ENCODE measurements at regions not wholly inside any gene's neighbourhood (a gene's known extent, or its start where the extent isn't known, plus 50 kb on each side); places are given as distances from the start of the nearest gene placed in this dataset.

DNA sequence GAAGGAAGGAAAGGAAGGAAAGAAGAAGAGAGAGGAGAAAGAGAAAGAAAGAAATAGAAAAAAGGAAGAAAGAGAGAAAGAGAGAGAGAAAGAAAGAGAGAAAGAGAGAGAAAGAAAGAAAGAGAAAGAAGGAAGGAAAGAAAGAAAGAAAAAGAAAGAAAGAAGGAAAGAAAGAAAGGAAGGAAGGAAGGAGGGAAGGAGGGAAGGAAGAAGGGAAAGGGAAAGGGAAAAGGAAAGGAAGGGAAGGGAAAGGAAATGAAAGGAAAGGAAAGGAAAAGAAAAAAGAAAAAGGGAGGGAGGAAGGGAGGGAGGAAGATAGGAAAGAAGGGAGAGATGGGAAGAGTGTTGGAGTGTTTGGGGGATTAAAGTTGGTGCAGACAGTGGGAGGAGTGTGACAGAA, 450.1 kb downstream of the GBE1 start:
- H3K27me3 ChIP-seq (ENCODE audit: control insufficient read depth, insufficient read depth, low read length): no peaks in the 10 kb centered on the region
- no peak overlapping the region for H3K9ac ChIP-seq (ENCODE audit: low read depth, low read length)
- no peak overlapping the region for H3K27ac ChIP-seq (ENCODE audit: low read depth, low read length)
- H3K36me3 ChIP-seq (ENCODE audit: control insufficient read depth, insufficient read depth, low read length): no peaks in the 10 kb centered on the region
- no peak overlapping the region for H3K4me3 ChIP-seq (ENCODE audit: low read depth, low read length)
- H3K9me3 ChIP-seq (ENCODE audit: control insufficient read depth, insufficient read depth, low read length): no peaks in the 10 kb centered on the region
- no peaks in the 10 kb centered on the region for H3K4me1 ChIP-seq (ENCODE audit: control insufficient read depth, insufficient read depth, low read length)

DNA sequence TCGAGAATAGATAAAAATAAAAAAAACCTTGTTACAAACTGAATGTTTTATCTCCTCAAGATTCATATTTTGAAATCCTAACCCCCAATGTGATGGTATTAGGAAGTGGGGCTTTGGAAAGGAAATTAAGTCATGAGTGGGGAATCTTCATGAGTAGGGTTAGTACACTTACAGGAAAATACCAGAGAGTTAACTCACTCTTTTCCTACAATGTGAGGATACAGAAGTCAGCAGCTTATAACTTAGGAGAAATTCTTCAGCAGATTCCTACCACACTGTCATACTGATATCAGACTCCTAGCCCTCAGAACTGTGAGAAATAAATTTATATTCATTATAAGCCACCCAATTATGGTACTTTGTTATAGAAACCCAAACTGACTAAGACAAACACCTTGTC, 453.1 kb downstream of the GBE1 start:
- no peak overlapping the region for H3K4me3 ChIP-seq (ENCODE audit: low read depth, low read length)
- no peak overlapping the region for H3K27ac ChIP-seq (ENCODE audit: low read depth, low read length)
- no peaks in the 10 kb centered on the region for H3K4me1 ChIP-seq (ENCODE audit: control insufficient read depth, insufficient read depth, low read length)
- H3K9me3 ChIP-seq (ENCODE audit: control insufficient read depth, insufficient read depth, low read length): no peaks in the 10 kb centered on the region
- H3K36me3 ChIP-seq (ENCODE audit: control insufficient read depth, insufficient read depth, low read length): no peaks in the 10 kb centered on the region
- H3K27me3 ChIP-seq (ENCODE audit: control insufficient read depth, insufficient read depth, low read length): no peaks in the 10 kb centered on the region
- no peak overlapping the region for H3K9ac ChIP-seq (ENCODE audit: low read depth, low read length)

DNA sequence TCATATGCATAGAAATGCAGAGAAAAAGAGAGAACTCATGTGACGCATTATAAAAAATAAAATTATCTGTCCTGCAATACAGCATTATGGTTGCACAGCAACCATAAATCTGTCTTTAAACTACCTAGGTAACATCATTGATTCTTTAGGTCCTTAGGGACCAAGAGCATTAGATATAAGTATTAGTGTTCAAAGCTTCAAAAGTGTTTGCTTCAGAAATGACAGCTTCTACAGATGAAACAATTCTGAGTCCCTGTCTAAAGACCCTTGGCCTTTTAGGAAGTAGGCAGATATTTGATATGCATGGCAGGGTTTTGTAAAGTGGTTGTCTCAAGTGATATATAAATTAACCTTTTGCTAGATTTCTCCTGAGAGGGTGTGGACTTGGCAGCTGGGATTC, 454.2 kb downstream of the GBE1 start:
- H3K4me1 ChIP-seq (ENCODE audit: control insufficient read depth, insufficient read depth, low read length): no peaks in the 10 kb centered on the region

DNA sequence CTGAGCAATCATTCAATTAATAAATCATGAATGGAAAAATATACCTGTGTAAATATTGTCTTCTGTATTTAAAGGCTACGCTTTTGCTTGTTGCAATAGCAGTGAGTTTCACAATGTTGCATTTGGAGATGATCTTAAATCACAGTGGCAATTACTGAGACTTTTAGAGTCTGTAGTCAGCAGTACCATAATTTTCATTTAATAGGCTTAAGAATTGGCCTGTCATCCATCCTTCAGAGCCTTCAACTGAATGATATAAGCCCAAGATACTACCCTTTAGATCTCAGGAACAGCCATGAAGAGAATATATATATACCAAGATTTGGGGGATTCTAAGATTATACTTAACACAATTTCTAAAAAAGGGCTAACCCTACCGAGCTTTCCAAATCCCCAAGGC, 458.1 kb downstream of the GBE1 start:
- Histone ChIP-seq H3K36me3 (ENCODE audit: control insufficient read depth, insufficient read depth, low read length) (no peaks in the 10 kb centered on the region), H3K4me1 (ENCODE audit: control insufficient read depth, insufficient read depth, low read length) (no peaks in the 10 kb centered on the region), H3K27ac (ENCODE audit: low read depth, low read length) (no peak overlapping the region), H3K27me3 (ENCODE audit: control insufficient read depth, insufficient read depth, low read length) (no peaks in the 10 kb centered on the region), H3K4me3 (ENCODE audit: low read depth, low read length) (no peak overlapping the region), H3K9ac (ENCODE audit: low read depth, low read length) (no peak overlapping the region), H3K9me3 (ENCODE audit: control insufficient read depth, insufficient read depth, low read length) (no peaks in the 10 kb centered on the region)

More for the DNA sequence above, 454.2 kb downstream of the GBE1 start:
- Histone ChIP-seq H3K27me3 (ENCODE audit: control insufficient read depth, insufficient read depth, low read length) (no peaks in the 10 kb centered on the region), H3K36me3 (ENCODE audit: control insufficient read depth, insufficient read depth, low read length) (no peaks in the 10 kb centered on the region), H3K27ac (ENCODE audit: low read depth, low read length) (no peak overlapping the region), H3K9ac (ENCODE audit: low read depth, low read length) (no peak overlapping the region), H3K9me3 (ENCODE audit: control insufficient read depth, insufficient read depth, low read length) (no peaks in the 10 kb centered on the region), H3K4me3 (ENCODE audit: low read depth, low read length) (no peak overlapping the region)

DNA sequence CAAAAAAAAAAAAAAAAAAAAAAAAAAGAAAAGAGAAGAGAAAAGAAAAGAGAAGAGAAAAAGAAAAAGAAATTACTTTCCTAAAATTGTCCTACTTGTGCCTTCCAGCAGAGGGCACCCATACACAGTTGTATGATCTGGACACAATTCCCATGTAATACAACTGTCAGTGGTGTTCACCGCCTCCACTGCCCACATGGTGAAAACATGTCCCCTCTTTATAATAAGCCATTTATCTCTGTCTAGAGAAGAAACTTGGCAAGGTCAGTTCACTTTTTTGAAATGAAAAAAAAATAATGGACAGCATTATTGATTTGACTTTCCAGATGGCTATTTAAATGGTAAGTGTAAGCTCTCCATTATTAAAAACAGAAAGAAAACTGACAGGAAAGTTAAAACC, 459.4 kb downstream of the GBE1 start:
- Histone ChIP-seq H3K9me3 (ENCODE audit: control insufficient read depth, insufficient read depth, low read length) (no peaks in the 10 kb centered on the region), H3K27ac (ENCODE audit: low read depth, low read length) (no peak overlapping the region), H3K27me3 (ENCODE audit: control insufficient read depth, insufficient read depth, low read length) (no peaks in the 10 kb centered on the region), H3K4me1 (ENCODE audit: control insufficient read depth, insufficient read depth, low read length) (no peaks in the 10 kb centered on the region), H3K4me3 (ENCODE audit: low read depth, low read length) (no peak overlapping the region), H3K9ac (ENCODE audit: low read depth, low read length) (no peak overlapping the region), H3K36me3 (ENCODE audit: control insufficient read depth, insufficient read depth, low read length) (no peaks in the 10 kb centered on the region)

DNA sequence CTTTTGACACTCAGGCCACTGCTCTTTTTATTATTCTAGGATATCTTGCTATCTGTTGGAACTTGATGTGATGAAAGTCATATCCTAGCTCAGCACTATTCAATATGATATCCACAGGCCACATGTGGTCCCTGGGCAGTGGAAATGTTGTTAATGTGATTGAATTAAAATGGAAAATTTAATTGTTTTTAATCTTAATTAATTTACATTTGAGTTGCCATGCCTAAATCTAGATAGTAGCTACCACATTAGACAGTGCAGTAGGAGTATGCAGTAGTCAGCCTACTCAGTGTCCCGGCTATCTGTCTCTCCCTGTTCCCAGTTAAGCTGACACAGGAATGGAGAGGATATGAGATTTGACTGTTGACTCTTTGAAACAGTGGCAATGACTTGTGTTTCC, 460.2 kb downstream of the GBE1 start:
- Histone ChIP-seq H3K4me3 (ENCODE audit: low read depth, low read length) (no peak overlapping the region), H3K27me3 (ENCODE audit: control insufficient read depth, insufficient read depth, low read length) (no peaks in the 10 kb centered on the region), H3K36me3 (ENCODE audit: control insufficient read depth, insufficient read depth, low read length) (no peaks in the 10 kb centered on the region), H3K9ac (ENCODE audit: low read depth, low read length) (no peak overlapping the region), H3K4me1 (ENCODE audit: control insufficient read depth, insufficient read depth, low read length) (no peaks in the 10 kb centered on the region), H3K9me3 (ENCODE audit: control insufficient read depth, insufficient read depth, low read length) (no peaks in the 10 kb centered on the region), H3K27ac (ENCODE audit: low read depth, low read length) (no peak overlapping the region)

GRCh38 chr3:81300324-81300927, 461.0 kb downstream of the GBE1 start:
- Histone ChIP-seq H3K27ac (ENCODE audit: low read depth, low read length) (no peak overlapping the region), H3K36me3 (ENCODE audit: control insufficient read depth, insufficient read depth, low read length) (no peaks in the 10 kb centered on the region), H3K4me1 (ENCODE audit: control insufficient read depth, insufficient read depth, low read length) (no peaks in the 10 kb centered on the region), H3K9ac (ENCODE audit: low read depth, low read length) (no peak overlapping the region), H3K9me3 (ENCODE audit: control insufficient read depth, insufficient read depth, low read length) (no peaks in the 10 kb centered on the region), H3K27me3 (ENCODE audit: control insufficient read depth, insufficient read depth, low read length) (no peaks in the 10 kb centered on the region), H3K4me3 (ENCODE audit: low read depth, low read length) (no peak overlapping the region)

DNA sequence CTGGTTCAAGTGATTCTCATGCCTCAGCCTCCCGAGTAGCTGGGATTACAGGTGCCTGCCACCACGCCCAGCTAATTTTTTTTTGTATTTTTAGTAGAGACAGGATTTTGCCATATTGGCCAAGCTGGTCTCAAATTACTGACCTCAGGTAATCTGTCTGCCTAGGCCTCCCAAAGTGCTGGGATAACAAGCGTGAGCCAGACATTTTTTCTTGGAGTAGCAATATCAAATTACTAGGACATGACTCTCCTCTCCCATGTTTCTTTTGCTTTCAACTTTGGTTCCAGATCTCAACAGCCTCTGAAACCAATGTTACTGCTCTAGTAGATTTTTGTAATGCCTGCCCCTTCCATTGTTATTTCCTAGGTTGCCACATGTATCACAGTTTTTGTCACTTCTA, 462.0 kb downstream of the GBE1 start:
- H3K4me1 ChIP-seq (ENCODE audit: control insufficient read depth, insufficient read depth, low read length): no peaks in the 10 kb centered on the region
- H3K36me3 ChIP-seq (ENCODE audit: control insufficient read depth, insufficient read depth, low read length): no peaks in the 10 kb centered on the region
- no peaks in the 10 kb centered on the region for H3K9me3 ChIP-seq (ENCODE audit: control insufficient read depth, insufficient read depth, low read length)
- H3K27ac ChIP-seq (ENCODE audit: low read depth, low read length): no peak overlapping the region
- H3K9ac ChIP-seq (ENCODE audit: low read depth, low read length): no peak overlapping the region
- H3K4me3 ChIP-seq (ENCODE audit: low read depth, low read length): no peak overlapping the region
- no peaks in the 10 kb centered on the region for H3K27me3 ChIP-seq (ENCODE audit: control insufficient read depth, insufficient read depth, low read length)

DNA sequence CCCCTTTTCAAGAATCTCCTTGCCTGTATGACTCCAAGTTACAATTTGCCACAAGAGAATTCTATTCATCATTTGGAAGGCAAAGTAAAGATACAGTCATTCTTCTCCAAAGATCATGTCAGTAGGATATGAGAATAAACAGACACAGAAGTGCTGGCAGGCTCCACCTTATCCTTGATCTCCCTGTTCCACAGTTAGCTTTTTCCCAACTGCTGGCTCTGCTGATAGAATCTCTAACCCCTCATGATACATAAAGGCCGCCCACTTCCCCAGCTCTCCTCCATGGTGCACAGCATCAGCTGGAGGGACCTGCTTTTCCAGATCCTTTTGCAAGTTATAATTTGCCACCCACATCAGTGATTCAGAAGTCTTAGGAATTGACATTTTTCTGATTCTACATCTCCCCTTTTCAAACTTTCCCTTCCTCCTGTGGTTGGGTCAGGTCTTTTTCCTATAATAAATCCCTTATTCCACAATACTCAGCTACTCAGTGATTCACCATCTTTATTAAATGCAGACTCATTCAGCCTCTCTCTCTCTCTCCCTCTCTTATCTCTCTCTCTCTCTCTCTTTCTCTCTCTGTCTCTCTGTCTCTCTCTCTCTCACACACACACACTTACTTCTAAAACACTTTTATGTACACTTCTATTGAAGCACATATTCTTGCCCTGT, 465.4 kb downstream of the GBE1 start:
- no peaks in the 10 kb centered on the region for H3K27me3 ChIP-seq (ENCODE audit: control insufficient read depth, insufficient read depth, low read length)
- H3K36me3 ChIP-seq (ENCODE audit: control insufficient read depth, insufficient read depth, low read length): no peaks in the 10 kb centered on the region
- no peaks in the 10 kb centered on the region for H3K4me1 ChIP-seq (ENCODE audit: control insufficient read depth, insufficient read depth, low read length)
- no peak overlapping the region for H3K27ac ChIP-seq (ENCODE audit: low read depth, low read length)
- no peaks in the 10 kb centered on the region for H3K9me3 ChIP-seq (ENCODE audit: control insufficient read depth, insufficient read depth, low read length)
- no peak overlapping the region for H3K9ac ChIP-seq (ENCODE audit: low read depth, low read length)
- H3K4me3 ChIP-seq (ENCODE audit: low read depth, low read length): no peak overlapping the region

DNA sequence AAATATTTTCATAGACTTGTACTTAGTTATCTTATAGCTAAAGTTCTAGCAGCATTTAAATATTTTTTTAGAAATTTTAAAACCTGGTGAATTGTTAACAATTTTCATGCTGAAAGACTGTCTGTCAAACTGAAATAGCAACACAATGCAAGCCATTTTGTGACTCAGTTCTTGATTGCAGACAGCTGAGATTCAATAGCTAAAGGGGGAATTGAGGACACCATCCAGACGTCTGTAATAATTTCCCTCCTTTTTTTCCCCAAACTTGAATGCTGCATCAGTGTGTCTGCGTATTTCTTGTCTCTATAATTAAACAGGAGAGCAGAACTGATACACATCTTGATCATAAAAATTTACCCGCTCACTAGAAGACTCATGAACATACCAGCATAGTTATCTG, 468.3 kb downstream of the GBE1 start:
- no peak overlapping the region for H3K4me3 ChIP-seq (ENCODE audit: low read depth, low read length)
- H3K36me3 ChIP-seq (ENCODE audit: control insufficient read depth, insufficient read depth, low read length): no peaks in the 10 kb centered on the region
- H3K27me3 ChIP-seq (ENCODE audit: control insufficient read depth, insufficient read depth, low read length): no peaks in the 10 kb centered on the region
- no peaks in the 10 kb centered on the region for H3K9me3 ChIP-seq (ENCODE audit: control insufficient read depth, insufficient read depth, low read length)
- H3K27ac ChIP-seq (ENCODE audit: low read depth, low read length): no peak overlapping the region
- no peak overlapping the region for H3K9ac ChIP-seq (ENCODE audit: low read depth, low read length)
- no peaks in the 10 kb centered on the region for H3K4me1 ChIP-seq (ENCODE audit: control insufficient read depth, insufficient read depth, low read length)

GRCh38 chr3:81291586-81291985, 469.9 kb downstream of the GBE1 start:
- no peak overlapping the region for H3K27ac ChIP-seq (ENCODE audit: low read depth, low read length)
- H3K4me3 ChIP-seq (ENCODE audit: low read depth, low read length): no peak overlapping the region
- H3K36me3 ChIP-seq (ENCODE audit: control insufficient read depth, insufficient read depth, low read length): no peaks in the 10 kb centered on the region
- no peaks in the 10 kb centered on the region for H3K9me3 ChIP-seq (ENCODE audit: control insufficient read depth, insufficient read depth, low read length)
- H3K9ac ChIP-seq (ENCODE audit: low read depth, low read length): no peak overlapping the region
- H3K4me1 ChIP-seq (ENCODE audit: control insufficient read depth, insufficient read depth, low read length): no peaks in the 10 kb centered on the region
- no peaks in the 10 kb centered on the region for H3K27me3 ChIP-seq (ENCODE audit: control insufficient read depth, insufficient read depth, low read length)
